Endothelial cell of umbilical vein (primary cell): ENCODE measurements at regions not wholly inside any gene's neighbourhood (a gene's known extent, or its start where the extent isn't known, plus 50 kb on each side); places are given as distances from the start of the nearest gene placed in this dataset.

Source experiments
- BruUV-seq: library from RNA; stranded (reverse); fragments of 400-500 nt; replicated peaks from 2 replicates; lab custom pipeline; 2021; lab: Mats Ljungman, UMichigan
- CTCF ChIA-PET: fragments of 300-600, 350-600 bp; sonication (Branson Sonifier 250); formaldehyde crosslinking; loops from one replicate; lab custom pipeline; 2021; ENCODE audit warnings: antibody characterized with exemption, inconsistent platforms; lab: Charles Lee
- POLR2A ChIA-PET: fragments of 300-600, 350-600 bp; sonication (Branson Sonifier 250); formaldehyde crosslinking; loops from one replicate; lab custom pipeline; 2021; ENCODE audit warnings: antibody characterized with exemption, inconsistent platforms; lab: Charles Lee
- DNase-seq: peaks from one replicate; pipeline ENCODE4 v3.0.0-alpha.2; 2011; ENCODE audit warnings: low read depth, low spot score
- FAIRE-seq: peaks from 2 replicates; lab custom pipeline; 2011; peaks lifted over from hg19 to GRCh38; lab: Jason Lieb, UNC
- H2AFZ ChIP-seq: 2 replicates; pipeline ENCODE4 v1.6.0; 2012; ENCODE audit warnings: low read depth, low read length, control low read depth, inconsistent platforms
- H3K27ac ChIP-seq: 2 replicates; pipeline ENCODE4 v1.5.1; 2011; ENCODE audit warnings: low read depth, mild to moderate bottlenecking, control low read depth, low read length, moderate library complexity; ENCODE audit not compliant: insufficient read depth
- H3K27me3 ChIP-seq, 2 experiments: 2 replicates each; pipeline versions ENCODE4 v1.6.0 to v1.6.1; 2011; ENCODE audit warnings: low read length in 2 of 2, mixed read lengths in 1 of 2; ENCODE audit not compliant: control insufficient read depth in 2 of 2, insufficient read depth in 2 of 2
- H3K36me3 ChIP-seq, 2 experiments: 2 replicates in 1 of 2; 3 replicates in 1 of 2; pipeline ENCODE4 v1.5.1; 2011; ENCODE audit warnings: low read length in 2 of 2, mild to moderate bottlenecking in 1 of 2, moderate library complexity in 1 of 2; ENCODE audit not compliant: control insufficient read depth in 2 of 2, insufficient read depth in 2 of 2; ENCODE audit errors: extremely low read depth in 1 of 2
- H3K4me1 ChIP-seq: 3 replicates; pipeline ENCODE4 v1.5.1; 2011; ENCODE audit warnings: mild to moderate bottlenecking, low read length; ENCODE audit not compliant: control insufficient read depth, insufficient read depth; ENCODE audit errors: extremely low read depth
- H3K4me2 ChIP-seq: 2 replicates; pipeline ENCODE4 v1.6.1; 2011; ENCODE audit warnings: low read length, control low read depth, mixed read lengths; ENCODE audit not compliant: insufficient read depth
- H3K4me3 ChIP-seq, 3 experiments: fragments of 200-600 bp in 1 of 3; sonication (generic), shearing (Covaris generic) in 1 of 3; replicated peaks in 1 of 3; 2 replicates each; pipeline ENCODE4 v1.5.1; 2011 to 2016; ENCODE audit warnings: control low read depth in 3 of 3, low read length in 3 of 3, mild to moderate bottlenecking in 2 of 3, inconsistent platforms in 1 of 3, low read depth in 1 of 3, moderate library complexity in 1 of 3; ENCODE audit not compliant: insufficient read depth in 1 of 3
- H3K79me2 ChIP-seq: 2 replicates; pipeline ENCODE4 v1.6.0; 2012; ENCODE audit warnings: low read length, inconsistent platforms; ENCODE audit not compliant: control insufficient read depth, insufficient read depth
- H3K9ac ChIP-seq: replicated peaks from 2 replicates; pipeline ENCODE3; 2011; ENCODE audit warnings: low read length, control low read depth; ENCODE audit not compliant: insufficient read depth; ENCODE audit errors: extremely low read depth
- H3K9me1 ChIP-seq: replicated peaks from 3 replicates; pipeline ENCODE4 v1.6.0; 2011; ENCODE audit warnings: mild to moderate bottlenecking, low read length; ENCODE audit not compliant: control insufficient read depth, insufficient read depth; ENCODE audit errors: extremely low read depth
- H3K9me3 ChIP-seq: replicated peaks from 2 replicates; pipeline ENCODE4 v1.5.1; 2012; ENCODE audit warnings: low read length, inconsistent platforms; ENCODE audit not compliant: control insufficient read depth, insufficient read depth
- H4K20me1 ChIP-seq: replicated peaks from 2 replicates; pipeline ENCODE3; 2011; ENCODE audit warnings: mild to moderate bottlenecking, low read length; ENCODE audit not compliant: control insufficient read depth, insufficient read depth; ENCODE audit errors: extremely low read depth
- CTCF ChIP-seq, 2 donors: IDR thresholded peaks; 1 replicate in 1 of 2; 2 replicates in 1 of 2; pipeline ENCODE4 v1.5.1; 2011; ENCODE audit warnings: low read length in 2 of 2, mild to moderate bottlenecking in 2 of 2, moderate library complexity in 2 of 2, control low read depth in 1 of 2, inconsistent platforms in 1 of 2, low read depth in 1 of 2; ENCODE audit not compliant: insufficient read depth in 1 of 2; ENCODE audit errors: extremely low read depth in 1 of 2
- EZH2 ChIP-seq: IDR thresholded peaks from 2 replicates; pipeline ENCODE4 v1.6.1; 2012; ENCODE audit warnings: borderline replicate concordance, low read depth, mild to moderate bottlenecking, moderate library complexity, low read length, inconsistent platforms; ENCODE audit not compliant: severe bottlenecking
- FOS ChIP-seq: IDR thresholded peaks from 2 replicates; pipeline ENCODE4 v1.6.1; 2011; ENCODE audit warnings: mild to moderate bottlenecking, low read length, moderate library complexity, borderline replicate concordance; ENCODE audit not compliant: insufficient read depth
- GATA2 ChIP-seq: IDR thresholded peaks from 2 replicates; pipeline ENCODE4 v1.7.0; 2011; ENCODE audit warnings: low read depth, mild to moderate bottlenecking, moderate library complexity, mixed read lengths, low read length; ENCODE audit not compliant: insufficient read length, insufficient read depth
- JUN ChIP-seq: IDR thresholded peaks from 2 replicates; pipeline ENCODE4 v1.6.1; 2011; ENCODE audit warnings: borderline replicate concordance, low read depth; ENCODE audit not compliant: insufficient read length, insufficient read depth
- MYC ChIP-seq: IDR thresholded peaks from one replicate; pipeline ENCODE4 v1.6.1; 2011; ENCODE audit warnings: mild to moderate bottlenecking, low read depth, low read length
- POLR2A ChIP-seq: IDR thresholded peaks from 2 replicates; pipeline ENCODE4 v1.6.1; 2012; ENCODE audit warnings: low read depth, mild to moderate bottlenecking, control low read depth, low read length
- POLR2AphosphoS5 ChIP-seq: IDR thresholded peaks from 2 replicates; pipeline ENCODE4 v1.6.1; 2012; ENCODE audit warnings: low read depth, mild to moderate bottlenecking, control low read depth, low read length, moderate library complexity; ENCODE audit not compliant: insufficient read depth
- dilution Hi-C: fragments of 300-500 bp; cut with MboI; formaldehyde crosslinking; loops from one replicate; pipeline ENCODE4 v1.15.0; 2019; ENCODE audit warnings: low sequenced_read_pairs; ENCODE audit not compliant: extremely low pct_ligation_motif_present
- intact Hi-C: fragments of 100-400 bp; cut with micrococcal nuclease; formaldehyde crosslinking; loops from one replicate; pipeline ENCODE4 v1.10.0; 2022
- TF ChIP-seq, protein P1 (sequence below): IDR thresholded peaks from 2 replicates; pipeline ENCODE4 v1.6.1; 2011; ENCODE audit not compliant: insufficient read depth, insufficient read length

GRCh38 chr2:173653432-173653805, 298.7 kb downstream of the CDCA7 start:
- POLR2A ChIA-PET, result no interaction called here
- intact Hi-C loops, result no loop called here
- Histone ChIP-seq H3K36me3 (no peaks in the 10 kb centered on the region), H3K4me1 (no peaks in the 10 kb centered on the region), H2AFZ (no peak overlapping the region), H4K20me1 (no peaks in the 10 kb centered on the region), H3K9me1 (no peaks in the 10 kb centered on the region), H3K9ac (no peak overlapping the region), H3K27ac (no peak overlapping the region), H3K27me3 (peaks cover 0 to 1% of the 10 kb centered on the region in 2 experiments), H3K4me3 (no peak overlapping the region), H3K4me2 (no peak overlapping the region), H3K9me3 (no peaks in the 10 kb centered on the region), H3K79me2 (no peaks in the 10 kb centered on the region)
- TF ChIP-seq, protein P1, sequence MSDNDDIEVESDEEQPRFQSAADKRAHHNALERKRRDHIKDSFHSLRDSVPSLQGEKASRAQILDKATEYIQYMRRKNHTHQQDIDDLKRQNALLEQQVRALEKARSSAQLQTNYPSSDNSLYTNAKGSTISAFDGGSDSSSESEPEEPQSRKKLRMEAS, result no peak
- TF ChIP-seq POLR2A, result no peak
- TF ChIP-seq FOS, result no peak
- no peak for TF ChIP-seq GATA2
- TF ChIP-seq MYC, result no peak
- TF ChIP-seq EZH2, result no peak
- TF ChIP-seq POLR2AphosphoS5, result no peak
- TF ChIP-seq CTCF (IDR thresholded peaks at IDR 0.05; ENCODE audit: extremely low read depth in 1 of 2, insufficient read depth in 1 of 2, low read depth in 1 of 2, low read length in 2 of 2), result no peak
- TF ChIP-seq JUN, result no peak
- dilution Hi-C loops, result no loop called here
- no TSS peak for BruUV-seq
- FAIRE-seq (no peak), DNase-seq (no peak)
- CTCF ChIA-PET, result interaction anchor here (0.6 to 1.1 kb wide), 3 partner anchors 64 to 688 kb away, joined by 3 to 4 read pairs (median 3); no protein-coding TSS in a partner anchor
